ENCODE measurements at regions not wholly inside any gene's neighbourhood (a gene's known extent, or its start where the extent isn't known, plus 50 kb on each side); places are given as distances from the start of the nearest gene placed in this dataset.

DNA sequence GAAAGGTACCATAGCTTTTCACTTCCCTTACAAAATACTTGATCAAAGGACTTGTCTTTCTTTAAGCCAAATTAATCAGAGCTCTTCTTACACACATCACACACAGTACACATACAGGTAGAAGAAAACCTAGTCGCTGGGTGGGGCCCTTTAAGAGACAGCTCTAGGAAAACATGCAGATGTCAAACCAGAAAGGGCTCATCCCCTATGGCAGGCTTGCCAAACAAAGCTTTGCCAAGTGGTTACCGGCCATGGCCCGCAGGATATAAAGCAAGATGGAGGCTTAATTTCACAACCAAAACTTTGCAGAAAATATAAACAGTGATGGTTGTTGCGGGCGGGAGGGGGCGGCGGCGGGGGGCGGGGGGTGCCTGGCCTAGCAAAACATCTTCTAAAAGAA, 2156.0 kb upstream of the PIK3C3 start:
- H3K36me3 ChIP-seq = no peaks in the 10 kb centered on the region
- no peaks in the 10 kb centered on the region for H3K4me1 ChIP-seq
- TF ChIP-seq POLR2A (IDR thresholded peaks at IDR 0.05) (no peak), EP300 (IDR thresholded peaks at IDR 0.05) (no peak)
- TF ChIP-seq, protein P1, sequence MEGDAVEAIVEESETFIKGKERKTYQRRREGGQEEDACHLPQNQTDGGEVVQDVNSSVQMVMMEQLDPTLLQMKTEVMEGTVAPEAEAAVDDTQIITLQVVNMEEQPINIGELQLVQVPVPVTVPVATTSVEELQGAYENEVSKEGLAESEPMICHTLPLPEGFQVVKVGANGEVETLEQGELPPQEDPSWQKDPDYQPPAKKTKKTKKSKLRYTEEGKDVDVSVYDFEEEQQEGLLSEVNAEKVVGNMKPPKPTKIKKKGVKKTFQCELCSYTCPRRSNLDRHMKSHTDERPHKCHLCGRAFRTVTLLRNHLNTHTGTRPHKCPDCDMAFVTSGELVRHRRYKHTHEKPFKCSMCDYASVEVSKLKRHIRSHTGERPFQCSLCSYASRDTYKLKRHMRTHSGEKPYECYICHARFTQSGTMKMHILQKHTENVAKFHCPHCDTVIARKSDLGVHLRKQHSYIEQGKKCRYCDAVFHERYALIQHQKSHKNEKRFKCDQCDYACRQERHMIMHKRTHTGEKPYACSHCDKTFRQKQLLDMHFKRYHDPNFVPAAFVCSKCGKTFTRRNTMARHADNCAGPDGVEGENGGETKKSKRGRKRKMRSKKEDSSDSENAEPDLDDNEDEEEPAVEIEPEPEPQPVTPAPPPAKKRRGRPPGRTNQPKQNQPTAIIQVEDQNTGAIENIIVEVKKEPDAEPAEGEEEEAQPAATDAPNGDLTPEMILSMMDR (IDR thresholded peaks at IDR 0.05) = no peak
- DNase-seq (ENCODE audit: low spot score in 2 of 2) = no peak
- no peak overlapping the region for H3K27ac ChIP-seq
- H3K27me3 ChIP-seq = no peaks in the 10 kb centered on the region
- 26 to 38% methylated on average over 9 of the region's 9 CpGs for WGBS, 2 donors
- H3K4me3 ChIP-seq = no peak overlapping the region
- H3K9me3 ChIP-seq = no peaks in the 10 kb centered on the region

DNA sequence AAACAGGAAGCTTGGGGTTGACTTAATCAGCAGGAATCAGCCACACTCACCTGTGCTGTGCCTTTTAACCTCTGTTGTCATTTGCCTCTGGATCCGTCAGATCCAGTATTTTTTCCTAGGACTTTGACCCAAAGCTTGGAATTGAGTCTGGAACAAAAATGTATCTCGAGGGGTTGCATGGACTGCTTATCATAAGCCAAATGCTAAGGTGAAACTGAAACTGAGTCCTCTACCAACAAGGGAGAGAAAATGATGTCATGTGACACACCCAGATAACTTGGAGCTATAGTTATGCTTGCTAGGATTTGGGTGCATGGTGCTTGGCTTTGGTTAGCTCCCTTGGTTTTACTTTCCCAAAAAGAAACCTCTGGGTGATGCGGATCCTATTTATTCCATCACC, 2158.6 kb upstream of the PIK3C3 start:
- H3K9me3 ChIP-seq = no peaks in the 10 kb centered on the region
- no peak overlapping the region for H3K27ac ChIP-seq
- 94 to 97% methylated on average over 3 of the region's 3 CpGs for WGBS, 2 donors
- no peak for DNase-seq (ENCODE audit: low spot score in 2 of 2)
- H3K4me1 ChIP-seq = no peaks in the 10 kb centered on the region
- no peak overlapping the region for H3K4me3 ChIP-seq
- H3K27me3 ChIP-seq = no peaks in the 10 kb centered on the region
- no peaks in the 10 kb centered on the region for H3K36me3 ChIP-seq
- TF ChIP-seq EP300 (IDR thresholded peaks at IDR 0.05) (no peak), POLR2A (IDR thresholded peaks at IDR 0.05) (no peak)
- TF ChIP-seq, protein P1 (IDR thresholded peaks at IDR 0.05) = no peak

DNA sequence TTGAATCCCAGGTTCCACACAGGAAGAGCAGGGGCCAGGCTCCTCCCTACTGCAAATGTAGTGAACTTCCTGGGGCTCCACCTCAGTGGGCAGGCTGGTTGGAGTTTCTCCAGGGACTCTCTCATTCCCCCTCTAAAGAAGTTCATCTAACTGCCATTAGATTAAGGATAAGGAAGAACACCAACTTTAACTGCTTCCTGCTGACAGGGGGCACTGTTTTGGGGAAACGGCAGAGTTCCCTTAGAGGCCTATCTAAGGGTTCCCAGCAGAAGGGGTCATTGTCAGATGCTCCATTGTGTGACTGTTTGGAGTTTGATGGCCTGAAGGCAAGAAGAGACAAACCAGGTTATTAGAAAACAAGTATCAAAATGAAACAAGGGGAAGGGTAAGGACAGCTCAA, 2159.7 kb upstream of the PIK3C3 start:
- TF ChIP-seq, protein P1 (IDR thresholded peaks at IDR 0.05) = no peak
- TF ChIP-seq EP300 (IDR thresholded peaks at IDR 0.05) (no peak), POLR2A (IDR thresholded peaks at IDR 0.05) (no peak)

DNA sequence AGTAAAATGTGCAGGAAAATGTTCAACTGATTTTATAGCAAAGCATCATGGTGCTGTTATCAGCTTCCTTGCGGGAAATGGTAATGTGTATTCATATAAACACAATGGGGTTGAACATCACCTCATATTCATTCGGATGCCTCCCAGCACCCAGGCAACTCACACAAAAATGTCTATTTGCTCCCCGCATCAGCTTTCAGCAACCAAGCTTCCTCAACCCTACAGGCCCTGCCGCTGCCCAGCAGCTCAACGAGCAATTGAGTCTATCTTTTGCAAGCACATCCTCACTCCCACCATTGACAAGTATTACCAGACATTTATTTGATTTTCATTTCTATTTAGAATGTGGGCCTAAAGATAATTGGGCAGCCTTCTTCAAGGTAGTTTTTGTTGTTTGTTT, 2161.4 kb upstream of the PIK3C3 start:
- Histone ChIP-seq H3K9me3 (no peaks in the 10 kb centered on the region), H3K27me3 (no peaks in the 10 kb centered on the region), H3K4me1 (no peaks in the 10 kb centered on the region), H3K36me3 (no peaks in the 10 kb centered on the region), H3K27ac (no peak overlapping the region), H3K4me3 (no peak overlapping the region)
- TF ChIP-seq, protein P1 (IDR thresholded peaks at IDR 0.05) = no peak
- TF ChIP-seq POLR2A (IDR thresholded peaks at IDR 0.05) (no peak), EP300 (IDR thresholded peaks at IDR 0.05) (no peak)
- no peak for DNase-seq (ENCODE audit: low spot score in 2 of 2)
- WGBS, 2 donors = 94 to 97% methylated on average over 5 of the region's 5 CpGs

More for the DNA sequence above, 2159.7 kb upstream of the PIK3C3 start:
- 40 to 48% methylated on average over 1 of the region's 1 CpG for WGBS, 2 donors
- Histone ChIP-seq H3K27ac (no peak overlapping the region), H3K36me3 (no peaks in the 10 kb centered on the region), H3K4me3 (no peak overlapping the region), H3K9me3 (no peaks in the 10 kb centered on the region), H3K4me1 (no peaks in the 10 kb centered on the region), H3K27me3 (no peaks in the 10 kb centered on the region)
- no peak for DNase-seq (ENCODE audit: low spot score in 2 of 2)

DNA sequence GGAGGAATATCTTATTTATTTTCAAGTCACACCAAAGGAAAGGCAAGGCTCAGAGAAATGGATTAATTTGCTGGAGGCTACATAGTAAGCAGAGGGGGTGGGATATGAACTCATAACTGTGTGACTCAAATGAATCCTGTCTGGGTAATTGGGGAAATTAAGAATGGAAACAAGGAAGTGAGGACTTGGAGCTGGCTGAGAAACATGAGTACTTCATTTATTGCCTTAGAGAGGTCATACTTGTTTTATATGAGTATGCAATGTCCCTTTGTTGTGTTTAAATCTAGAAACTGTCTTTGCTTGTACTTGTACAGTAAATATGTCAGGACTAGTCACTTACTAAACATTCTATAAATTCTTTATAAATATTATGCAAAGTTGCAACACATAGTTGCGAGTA, 2166.7 kb upstream of the PIK3C3 start:
- Histone ChIP-seq H3K27ac (no peak overlapping the region), H3K36me3 (no peaks in the 10 kb centered on the region), H3K27me3 (no peaks in the 10 kb centered on the region), H3K9me3 (no peaks in the 10 kb centered on the region), H3K4me1 (no peaks in the 10 kb centered on the region), H3K4me3 (no peak overlapping the region)
- TF ChIP-seq POLR2A (IDR thresholded peaks at IDR 0.05) = no peak
- TF ChIP-seq EP300 (IDR thresholded peaks at IDR 0.05) = no peak
- TF ChIP-seq, protein P1 (IDR thresholded peaks at IDR 0.05) = no peak
- WGBS, 2 donors = 86 to 96% methylated on average over 1 of the region's 1 CpG
- no peak for DNase-seq (ENCODE audit: low spot score in 2 of 2)
